ENCODE measurements at regions not wholly inside any gene's neighbourhood (a gene's known extent, or its start where the extent isn't known, plus 50 kb on each side); places are given as distances from the start of the nearest gene placed in this dataset.

DNA sequence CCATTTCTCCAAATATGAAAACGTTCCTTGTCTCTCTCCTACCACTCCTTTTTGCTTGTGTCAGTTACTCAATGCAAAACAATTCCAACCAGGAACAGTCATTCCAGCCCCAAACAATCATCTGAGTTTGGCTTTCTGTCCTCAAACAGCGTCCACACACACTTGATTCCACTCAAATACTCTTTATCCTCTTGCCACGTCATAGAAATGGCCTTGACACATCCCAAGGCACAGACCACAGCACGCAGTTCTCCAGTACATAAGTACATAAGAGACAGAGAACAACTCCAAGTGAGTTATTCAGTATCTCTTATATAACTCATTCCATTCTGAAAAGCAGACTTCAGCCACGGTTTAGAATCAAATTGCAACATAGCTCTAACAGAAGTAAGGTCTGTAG lies 299.2 kb downstream of the RPS29 start:
- H3K27ac ChIP-seq: no peak overlapping the region
- no peaks in the 10 kb centered on the region for H3K9me3 ChIP-seq
- no peak overlapping the region for H3K4me3 ChIP-seq
- DNase-seq (ENCODE audit: low spot score): no peak
- H3K36me3 ChIP-seq: no peaks in the 10 kb centered on the region
- TF ChIP-seq, protein P1, sequence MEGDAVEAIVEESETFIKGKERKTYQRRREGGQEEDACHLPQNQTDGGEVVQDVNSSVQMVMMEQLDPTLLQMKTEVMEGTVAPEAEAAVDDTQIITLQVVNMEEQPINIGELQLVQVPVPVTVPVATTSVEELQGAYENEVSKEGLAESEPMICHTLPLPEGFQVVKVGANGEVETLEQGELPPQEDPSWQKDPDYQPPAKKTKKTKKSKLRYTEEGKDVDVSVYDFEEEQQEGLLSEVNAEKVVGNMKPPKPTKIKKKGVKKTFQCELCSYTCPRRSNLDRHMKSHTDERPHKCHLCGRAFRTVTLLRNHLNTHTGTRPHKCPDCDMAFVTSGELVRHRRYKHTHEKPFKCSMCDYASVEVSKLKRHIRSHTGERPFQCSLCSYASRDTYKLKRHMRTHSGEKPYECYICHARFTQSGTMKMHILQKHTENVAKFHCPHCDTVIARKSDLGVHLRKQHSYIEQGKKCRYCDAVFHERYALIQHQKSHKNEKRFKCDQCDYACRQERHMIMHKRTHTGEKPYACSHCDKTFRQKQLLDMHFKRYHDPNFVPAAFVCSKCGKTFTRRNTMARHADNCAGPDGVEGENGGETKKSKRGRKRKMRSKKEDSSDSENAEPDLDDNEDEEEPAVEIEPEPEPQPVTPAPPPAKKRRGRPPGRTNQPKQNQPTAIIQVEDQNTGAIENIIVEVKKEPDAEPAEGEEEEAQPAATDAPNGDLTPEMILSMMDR (IDR thresholded peaks at IDR 0.05): no peak
- no peaks in the 10 kb centered on the region for H3K27me3 ChIP-seq (replicated peaks; ENCODE audit: insufficient read depth)
- no peaks in the 10 kb centered on the region for H3K4me1 ChIP-seq (ENCODE audit: control insufficient read depth in 1 of 2, low read depth in 2 of 2)
- no peak for ATAC-seq (ENCODE audit: insufficient number of reproducible peaks, low FRiP score, low read depth)

DNA sequence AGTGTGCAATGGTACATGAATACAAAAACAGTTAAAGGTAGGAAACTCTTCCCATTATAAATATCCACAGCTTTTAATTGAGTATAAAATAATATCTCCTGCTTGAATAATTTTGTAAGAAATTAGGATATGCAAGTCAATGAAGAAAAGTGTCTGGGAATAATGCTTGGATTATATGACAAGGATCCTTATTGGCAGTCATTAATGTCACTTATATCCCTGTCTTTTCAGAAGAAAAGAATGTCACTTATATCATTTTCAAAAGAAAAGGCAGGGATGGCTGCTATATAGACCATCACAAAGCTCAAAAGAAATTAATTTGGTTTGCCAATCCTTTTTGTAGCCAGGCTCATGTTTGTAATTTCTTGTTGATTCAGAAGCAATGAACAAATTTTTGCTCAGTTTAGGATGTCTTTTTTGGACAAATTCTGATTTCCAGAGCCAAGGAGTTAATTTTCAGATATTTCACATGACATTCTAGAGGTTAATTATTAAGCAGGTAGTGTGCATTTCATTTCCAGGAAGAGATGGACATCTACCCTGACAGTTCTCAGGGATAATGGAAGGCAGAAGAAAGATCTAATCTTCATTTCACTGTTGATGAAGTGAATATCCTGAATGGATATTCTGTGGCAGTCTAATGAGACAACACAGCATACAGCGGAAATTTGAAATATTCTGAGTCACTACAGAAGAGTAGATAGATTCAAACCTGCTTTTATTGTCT lies 299.8 kb downstream of the RPS29 start:
- Histone ChIP-seq H3K27ac (no peak overlapping the region), H3K4me3 (no peak overlapping the region), H3K4me1 (ENCODE audit: control insufficient read depth in 1 of 2, low read depth in 2 of 2) (no peaks in the 10 kb centered on the region), H3K36me3 (no peaks in the 10 kb centered on the region), H3K9me3 (no peaks in the 10 kb centered on the region), H3K27me3 (replicated peaks; ENCODE audit: insufficient read depth) (no peaks in the 10 kb centered on the region)
- no peak for DNase-seq (ENCODE audit: low spot score)
- TF ChIP-seq, protein P1 (IDR thresholded peaks at IDR 0.05): no peak
- ATAC-seq (ENCODE audit: insufficient number of reproducible peaks, low FRiP score, low read depth): no peak

DNA sequence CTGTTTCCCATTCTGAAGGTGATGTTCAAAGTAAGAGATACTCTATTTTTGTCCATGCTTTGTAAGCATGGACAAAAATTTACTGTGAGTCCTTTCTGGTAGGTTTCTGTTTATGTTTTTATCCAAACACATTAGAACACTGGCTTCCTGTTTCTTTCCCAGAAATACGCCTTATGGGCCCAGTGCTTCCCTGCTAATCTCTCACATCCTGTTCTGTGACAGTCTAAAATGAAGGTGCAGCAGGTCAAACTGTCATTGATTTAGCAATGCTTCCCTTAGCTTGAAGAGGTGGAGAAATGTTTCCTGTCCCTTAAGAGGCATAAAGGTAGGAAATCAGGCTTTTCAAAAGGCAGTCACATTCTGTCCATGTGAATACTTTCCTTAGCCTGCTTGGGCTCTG lies 305.6 kb downstream of the RPS29 start:
- Histone ChIP-seq H3K27me3 (replicated peaks; ENCODE audit: insufficient read depth) (no peaks in the 10 kb centered on the region), H3K9me3 (no peaks in the 10 kb centered on the region), H3K4me3 (no peak overlapping the region), H3K36me3 (no peaks in the 10 kb centered on the region), H3K27ac (no peak overlapping the region), H3K4me1 (ENCODE audit: control insufficient read depth in 1 of 2, low read depth in 2 of 2) (no peaks in the 10 kb centered on the region)
- DNase-seq (ENCODE audit: low spot score) (no peak), ATAC-seq (ENCODE audit: insufficient number of reproducible peaks, low FRiP score, low read depth) (no peak)
- TF ChIP-seq, protein P1 (IDR thresholded peaks at IDR 0.05): no peak

DNA sequence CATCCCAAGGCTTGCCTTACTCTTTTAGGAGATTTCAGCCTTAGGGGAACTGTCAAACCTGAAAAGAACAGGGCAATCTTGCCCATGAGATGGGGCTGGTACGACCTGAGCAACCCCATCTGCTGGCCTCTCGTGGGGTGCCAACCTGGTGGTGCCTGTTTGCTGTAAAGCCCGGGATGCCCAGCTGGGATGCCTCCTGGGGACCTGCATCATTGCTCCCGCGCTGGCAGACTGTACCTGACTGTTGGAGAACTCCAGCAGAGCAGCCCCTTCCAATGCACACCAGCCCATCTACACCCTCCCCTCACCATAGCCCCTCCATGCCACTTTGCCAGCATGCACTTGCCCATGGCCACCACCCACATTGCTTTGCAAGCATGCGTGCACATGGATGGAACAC lies 335.7 kb downstream of the RPS29 start:
- no peak for ATAC-seq (ENCODE audit: insufficient number of reproducible peaks, low FRiP score, low read depth)
- H3K27ac ChIP-seq: no peak overlapping the region
- H3K4me3 ChIP-seq: no peak overlapping the region
- H3K27me3 ChIP-seq (replicated peaks; ENCODE audit: insufficient read depth): no peaks in the 10 kb centered on the region
- TF ChIP-seq, protein P1 (IDR thresholded peaks at IDR 0.05): no peak
- H3K36me3 ChIP-seq: no peaks in the 10 kb centered on the region
- no peaks in the 10 kb centered on the region for H3K4me1 ChIP-seq (ENCODE audit: control insufficient read depth in 1 of 2, low read depth in 2 of 2)
- no peaks in the 10 kb centered on the region for H3K9me3 ChIP-seq
- no peak for DNase-seq (ENCODE audit: low spot score)

DNA sequence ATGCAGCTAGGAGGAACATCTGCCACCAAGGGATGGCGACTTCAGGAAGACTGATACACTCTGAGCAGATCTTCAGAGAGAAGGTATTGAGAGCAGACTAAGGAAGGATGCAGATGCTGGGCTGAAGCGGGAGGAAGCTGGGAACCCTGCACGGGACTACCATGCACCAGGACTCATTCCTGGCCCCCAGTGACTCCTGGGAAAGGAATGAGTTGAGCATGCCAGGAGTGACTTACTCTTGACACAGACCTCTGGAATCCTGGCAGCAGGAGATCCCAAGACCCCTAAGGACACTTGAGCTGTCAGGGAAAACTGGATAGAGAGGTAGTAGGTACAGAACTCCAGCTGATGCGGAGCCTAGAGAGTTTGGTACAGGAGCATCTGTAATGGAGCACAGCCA lies 336.1 kb downstream of the RPS29 start:
- Histone ChIP-seq H3K27ac (no peak overlapping the region), H3K27me3 (replicated peaks; ENCODE audit: insufficient read depth) (no peaks in the 10 kb centered on the region), H3K9me3 (no peaks in the 10 kb centered on the region), H3K36me3 (no peaks in the 10 kb centered on the region), H3K4me1 (ENCODE audit: control insufficient read depth in 1 of 2, low read depth in 2 of 2) (no peaks in the 10 kb centered on the region), H3K4me3 (no peak overlapping the region)
- DNase-seq (ENCODE audit: low spot score) (no peak), ATAC-seq (ENCODE audit: insufficient number of reproducible peaks, low FRiP score, low read depth) (no peak)
- TF ChIP-seq, protein P1 (IDR thresholded peaks at IDR 0.05): no peak
